ENCODE measurements at regions not wholly inside any gene's neighbourhood (a gene's known extent, or its start where the extent isn't known, plus 50 kb on each side); places are given as distances from the start of the nearest gene placed in this dataset.

DNA sequence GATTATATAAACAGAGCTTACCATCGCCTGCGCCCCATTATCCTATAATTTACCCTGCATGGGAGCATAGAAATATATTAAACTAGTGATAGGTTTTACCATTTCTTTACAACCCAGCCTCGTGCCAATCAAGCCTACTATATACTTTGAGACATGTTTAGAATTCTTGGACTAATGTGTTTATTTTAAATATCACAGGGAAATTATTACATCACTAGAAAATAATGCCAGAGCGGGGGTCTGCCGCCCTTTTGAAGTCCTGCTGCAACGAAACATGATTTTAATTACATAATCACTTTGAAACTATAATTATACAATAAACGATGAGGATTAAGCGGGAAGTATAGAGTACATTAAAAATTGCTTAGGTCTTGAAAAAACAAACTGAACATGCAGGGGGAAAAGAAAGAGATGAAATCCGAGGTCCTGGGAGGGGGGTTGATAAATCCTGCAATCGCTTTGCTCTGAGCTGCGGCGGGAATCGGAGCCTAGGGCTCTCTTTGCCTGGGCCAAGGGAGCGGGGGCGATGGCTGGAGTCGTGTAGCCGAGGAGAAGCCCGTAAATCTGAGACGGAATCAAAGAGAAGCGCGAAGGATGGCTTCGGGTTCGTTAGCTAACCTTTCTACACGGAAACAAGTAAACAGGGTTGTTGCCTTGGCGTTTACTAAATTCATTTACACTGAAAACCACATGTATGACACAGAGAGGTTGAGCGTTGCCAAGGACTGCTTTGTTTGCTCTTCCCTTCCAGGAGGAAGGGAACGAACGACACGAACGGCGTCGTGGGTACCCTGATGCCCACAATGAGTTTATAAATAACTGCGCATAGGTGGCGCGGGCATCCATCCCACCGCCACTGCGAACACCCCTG lies 127.6 kb downstream of the TMEM174 start:
- Histone ChIP-seq H3K14ac (replicated peaks; ENCODE audit: low read depth, low read length) (no peak overlapping the region), H3K9ac (ENCODE audit: low read depth, low read length) (no peak overlapping the region), H2AFZ (replicated peaks; ENCODE audit: low read length, poor library complexity) (no peak overlapping the region), H3K4ac (ENCODE audit: low read depth, low read length) (no peak overlapping the region), H4K91ac (ENCODE audit: insufficient read depth, low read depth, low read length) (no peak overlapping the region), H3K23ac (ENCODE audit: low read depth, low read length) (0 out of 2 replicates have a peak overlapping the region, but pooled peaks have one; percentile 4), H3K79me1 (ENCODE audit: low read depth in 1 of 2, low read length in 2 of 2) (no peaks in the 10 kb centered on the region), H3K27me3 (ENCODE audit: control insufficient read depth, insufficient read depth, low read length) (peaks cover 10% of the 10 kb centered on the region), H3K4me2 (ENCODE audit: low read depth, low read length) (no peak overlapping the region), H4K8ac (ENCODE audit: low read depth in 2 of 2, low read length in 2 of 2) (no peak overlapping the region), H3K56ac (ENCODE audit: extremely low read depth, insufficient read depth, low read length) (no peak overlapping the region), H2AK5ac (ENCODE audit: low read depth, low read length) (no peak overlapping the region), H3K9me3 (ENCODE audit: control insufficient read depth, insufficient read depth, low read length) (no peaks in the 10 kb centered on the region; the same call in 1 of the 2 replicates), H3K4me1 (ENCODE audit: control insufficient read depth, insufficient read depth, low read length) (peaks cover 9% of the 10 kb centered on the region; the same call in 1 of the 2 replicates), H4K20me1 (ENCODE audit: insufficient read depth, low read length) (no peaks in the 10 kb centered on the region), H3K36me3 (ENCODE audit: control insufficient read depth, insufficient read depth, low read length) (no peaks in the 10 kb centered on the region), H2AK9ac (replicated peaks; ENCODE audit: low read depth, low read length, poor library complexity) (no peak overlapping the region), H3K9me1 (ENCODE audit: insufficient read depth, low read length) (peaks cover 3% of the 10 kb centered on the region), H3K27ac (ENCODE audit: insufficient read depth, low read length) (no peak overlapping the region), H2BK5ac (ENCODE audit: low read depth, low read length, poor library complexity, severe bottlenecking) (no peak overlapping the region), H2BK15ac (ENCODE audit: low read depth, low read length) (0 out of 3 replicates have a peak overlapping the region, but pooled peaks have one; percentile 3), H3K4me3 (ENCODE audit: insufficient read depth, low read depth, low read length) (no peak overlapping the region), H3K18ac (ENCODE audit: low read depth, low read length) (no peak overlapping the region), H2BK20ac (ENCODE audit: low read depth, low read length) (no peak overlapping the region), H2BK120ac (ENCODE audit: low read depth, low read length) (no peak overlapping the region), H4K5ac (ENCODE audit: low read depth, low read length) (no peak overlapping the region)
- ChIA-PET CTCF (interaction anchor here (1.0 kb wide), 1 partner anchor 85 kb away, joined by 3 read pairs; no protein-coding TSS in a partner anchor), POLR2A (ENCODE audit: unreplicated experiment) (no interaction called here)
- no peak for ATAC-seq (ENCODE audit: low read depth)
- intact Hi-C loops (cut with micrococcal nuclease), result no loop called here
- dilution Hi-C loops (cut with HindIII; ENCODE audit: low sequenced_read_pairs, unreplicated experiment), result no loop called here
- TF ChIP-seq BHLHE40 (IDR thresholded peaks at IDR 0.05; ENCODE audit: low read depth, low read length) (no peak), MAZ (IDR thresholded peaks at IDR 0.05; ENCODE audit: borderline replicate concordance, low read depth, low read length) (no peak)
- TF ChIP-seq, protein P1, sequence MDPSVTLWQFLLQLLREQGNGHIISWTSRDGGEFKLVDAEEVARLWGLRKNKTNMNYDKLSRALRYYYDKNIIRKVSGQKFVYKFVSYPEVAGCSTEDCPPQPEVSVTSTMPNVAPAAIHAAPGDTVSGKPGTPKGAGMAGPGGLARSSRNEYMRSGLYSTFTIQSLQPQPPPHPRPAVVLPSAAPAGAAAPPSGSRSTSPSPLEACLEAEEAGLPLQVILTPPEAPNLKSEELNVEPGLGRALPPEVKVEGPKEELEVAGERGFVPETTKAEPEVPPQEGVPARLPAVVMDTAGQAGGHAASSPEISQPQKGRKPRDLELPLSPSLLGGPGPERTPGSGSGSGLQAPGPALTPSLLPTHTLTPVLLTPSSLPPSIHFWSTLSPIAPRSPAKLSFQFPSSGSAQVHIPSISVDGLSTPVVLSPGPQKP (IDR thresholded peaks at IDR 0.05; ENCODE audit: borderline replicate concordance, low read depth, low read length), result no peak
- WGBS, 2 experiments (ENCODE audit: extremely low coverage in 2 of 2, insufficient read length in 1 of 2), result 48% methylated on average over 15 of the region's 37 CpGs; no CpG with 5 or more reads in 1 of the 2 experiments
- BruUV-seq (replicated peaks), result no TSS peak
- in situ Hi-C loops (cut with MboI; ENCODE audit: low sequenced_read_pairs), result no loop called here
- no peak for DNase-seq

Measured in IMR-90 (cell line).